ENCODE measurements at regions not wholly inside any gene's neighbourhood (a gene's known extent, or its start where the extent isn't known, plus 50 kb on each side); places are given as distances from the start of the nearest gene placed in this dataset.

GRCh38 chr16:27633221-27633620 lies 83.3 kb downstream of the KATNIP start:
- POLR2A ChIA-PET = no interaction called here

DNA sequence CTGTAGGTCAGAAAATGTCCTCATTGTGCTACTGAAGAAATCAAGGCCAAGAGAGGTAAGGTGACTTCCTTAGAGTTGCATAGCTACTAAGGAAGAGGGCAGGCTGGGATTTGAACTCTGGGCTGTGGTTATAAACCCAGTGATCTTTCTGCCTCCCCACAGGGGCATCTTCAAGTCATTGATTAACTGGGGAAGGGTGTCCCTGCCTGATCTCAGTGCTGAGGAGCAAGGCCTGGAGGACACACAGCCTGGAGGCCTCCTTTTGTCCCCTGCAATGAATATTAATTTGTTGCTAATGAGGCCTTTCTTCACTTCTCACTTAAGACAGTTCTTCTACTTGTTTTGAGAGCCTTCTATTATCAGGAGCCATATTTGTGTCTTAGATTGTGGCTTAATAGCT lies 83.8 kb downstream of the KATNIP start:
- Mint-ChIP-seq H3K4me3 (no peak overlapping the region), H3K27me3 (no peaks in the 10 kb centered on the region), H3K4me1 (ENCODE audit: low read depth) (no peaks in the 10 kb centered on the region), H3K36me3 (ENCODE audit: low read depth) (peaks cover 3% of the 10 kb centered on the region), H3K27ac (no peak overlapping the region), H3K9me3 (no peaks in the 10 kb centered on the region)
- TF ChIP-seq, protein P1, sequence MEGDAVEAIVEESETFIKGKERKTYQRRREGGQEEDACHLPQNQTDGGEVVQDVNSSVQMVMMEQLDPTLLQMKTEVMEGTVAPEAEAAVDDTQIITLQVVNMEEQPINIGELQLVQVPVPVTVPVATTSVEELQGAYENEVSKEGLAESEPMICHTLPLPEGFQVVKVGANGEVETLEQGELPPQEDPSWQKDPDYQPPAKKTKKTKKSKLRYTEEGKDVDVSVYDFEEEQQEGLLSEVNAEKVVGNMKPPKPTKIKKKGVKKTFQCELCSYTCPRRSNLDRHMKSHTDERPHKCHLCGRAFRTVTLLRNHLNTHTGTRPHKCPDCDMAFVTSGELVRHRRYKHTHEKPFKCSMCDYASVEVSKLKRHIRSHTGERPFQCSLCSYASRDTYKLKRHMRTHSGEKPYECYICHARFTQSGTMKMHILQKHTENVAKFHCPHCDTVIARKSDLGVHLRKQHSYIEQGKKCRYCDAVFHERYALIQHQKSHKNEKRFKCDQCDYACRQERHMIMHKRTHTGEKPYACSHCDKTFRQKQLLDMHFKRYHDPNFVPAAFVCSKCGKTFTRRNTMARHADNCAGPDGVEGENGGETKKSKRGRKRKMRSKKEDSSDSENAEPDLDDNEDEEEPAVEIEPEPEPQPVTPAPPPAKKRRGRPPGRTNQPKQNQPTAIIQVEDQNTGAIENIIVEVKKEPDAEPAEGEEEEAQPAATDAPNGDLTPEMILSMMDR (IDR thresholded peaks at IDR 0.05) = no peak
- ATAC-seq = no peak
- ChIA-PET CTCF (no interaction called here), POLR2A (no interaction called here)
- intact Hi-C loops (cut with micrococcal nuclease) = no loop called here
- DNase-seq = no peak

More at GRCh38 chr16:27633221-27633620, 83.3 kb downstream of the KATNIP start:
- intact Hi-C loops (cut with micrococcal nuclease) = no loop called here
- ATAC-seq (no peak), DNase-seq (no peak)
- Mint-ChIP-seq H3K4me1 (ENCODE audit: low read depth) (no peaks in the 10 kb centered on the region), H3K36me3 (ENCODE audit: low read depth) (peaks cover 3% of the 10 kb centered on the region), H3K9me3 (no peaks in the 10 kb centered on the region), H3K27ac (no peak overlapping the region), H3K27me3 (no peaks in the 10 kb centered on the region), H3K4me3 (no peak overlapping the region)
- TF ChIP-seq, protein P1 (IDR thresholded peaks at IDR 0.05) = no peak
- CTCF ChIA-PET = no interaction called here

GRCh38 chr16:27634779-27635178 lies 84.8 kb downstream of the KATNIP start:
- POLR2A ChIA-PET = no interaction called here
- no peak for ATAC-seq
- CTCF ChIA-PET = no interaction called here
- Mint-ChIP-seq H3K4me1 (ENCODE audit: low read depth) (no peaks in the 10 kb centered on the region), H3K9me3 (no peaks in the 10 kb centered on the region), H3K36me3 (ENCODE audit: low read depth) (peaks cover 3% of the 10 kb centered on the region), H3K27me3 (no peaks in the 10 kb centered on the region), H3K27ac (no peak overlapping the region), H3K4me3 (no peak overlapping the region)
- intact Hi-C loops (cut with micrococcal nuclease) = no loop called here
- TF ChIP-seq, protein P1 (IDR thresholded peaks at IDR 0.05) = no peak
- DNase-seq = no peak

- intact Hi-C loops (cut with micrococcal nuclease) = no loop called here
- no peak for ATAC-seq
- H3K9me3 Mint-ChIP-seq = no peaks in the 10 kb centered on the region
Measured at GRCh38 chr16:27636453-27637240, 86.7 kb downstream of the KATNIP start.

More at GRCh38 chr16:27636453-27637240, 86.7 kb downstream of the KATNIP start:
- TF ChIP-seq, protein P1 (IDR thresholded peaks at IDR 0.05) = no peak
- no peak for DNase-seq
- H3K4me1 Mint-ChIP-seq (ENCODE audit: low read depth) = no peaks in the 10 kb centered on the region
- H3K36me3 Mint-ChIP-seq (ENCODE audit: low read depth) = peaks cover 7% of the 10 kb centered on the region
- CTCF ChIA-PET = no interaction called here
- no peak overlapping the region for H3K27ac Mint-ChIP-seq
- POLR2A ChIA-PET = no interaction called here
- H3K4me3 Mint-ChIP-seq = no peak overlapping the region
- H3K27me3 Mint-ChIP-seq = no peaks in the 10 kb centered on the region
